ENCODE measurements at regions not wholly inside any gene's neighbourhood (a gene's known extent, or its start where the extent isn't known, plus 50 kb on each side); places are given as distances from the start of the nearest gene placed in this dataset.

DNA sequence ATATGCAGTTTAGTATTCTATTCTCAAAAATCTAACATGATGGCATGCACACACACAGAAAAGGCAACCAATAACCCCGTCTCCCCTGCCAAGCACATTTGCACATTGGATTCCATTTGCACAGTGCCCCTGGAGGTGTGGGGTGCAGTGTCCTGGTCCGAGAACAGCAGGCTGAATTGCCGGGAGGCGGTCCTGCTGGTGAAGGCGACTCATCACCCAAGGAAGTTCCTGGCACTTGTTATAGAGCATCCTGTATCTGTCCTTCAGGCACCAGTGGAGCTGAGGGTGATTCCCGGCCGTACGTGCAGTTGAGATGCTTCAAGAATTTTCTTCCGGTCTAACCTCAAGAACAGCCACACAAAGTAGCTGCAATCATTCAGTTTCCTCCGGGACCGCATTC, 73.0 kb upstream of the RAB12 start:
- DNase-seq (ENCODE audit: low read depth, low spot score), result peak; percentile 17

DNA sequence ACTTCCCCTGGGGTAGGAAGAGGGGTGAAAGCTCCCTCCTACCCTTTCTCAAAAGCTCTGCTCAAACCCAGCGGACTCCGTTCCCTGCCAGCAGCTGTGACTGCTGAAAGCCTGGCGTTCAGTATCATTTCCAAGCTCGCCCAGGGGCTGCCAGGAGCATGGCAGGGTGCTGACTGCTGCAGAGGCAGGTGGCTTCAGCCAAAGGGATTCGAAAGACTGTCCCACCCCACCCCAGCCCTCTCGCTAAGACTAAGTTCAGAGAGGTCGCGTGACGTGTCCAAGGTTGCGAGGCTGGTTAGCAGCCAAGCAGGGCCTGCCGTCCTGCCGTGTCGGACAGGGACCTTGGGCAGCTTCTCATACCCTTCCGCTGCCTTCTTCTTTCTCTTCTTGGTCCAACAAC, 72.3 kb upstream of the RAB12 start:
- no peak for DNase-seq (ENCODE audit: low read depth, low spot score)

DNA sequence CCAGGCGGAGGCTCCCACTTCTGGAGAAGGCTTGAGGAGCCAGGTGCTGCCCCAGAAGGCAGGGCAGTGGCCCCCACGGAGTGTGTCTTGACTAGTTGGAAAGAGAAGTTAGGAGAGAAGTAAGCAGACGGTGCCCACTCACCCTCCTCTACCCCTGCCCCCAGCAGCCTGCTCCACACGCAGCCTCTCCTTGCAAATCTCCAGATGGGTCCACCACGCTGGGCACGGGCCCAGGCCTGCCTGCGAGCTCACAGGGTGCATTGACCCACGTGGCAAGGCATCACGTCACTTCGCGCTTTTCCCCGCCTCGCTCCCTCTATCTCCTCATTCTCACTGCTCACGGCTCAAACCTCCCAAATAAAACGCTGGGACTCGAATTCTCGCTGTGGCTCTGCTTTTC, 71.8 kb upstream of the RAB12 start:
- DNase-seq (ENCODE audit: low read depth, low spot score), result no peak

DNA sequence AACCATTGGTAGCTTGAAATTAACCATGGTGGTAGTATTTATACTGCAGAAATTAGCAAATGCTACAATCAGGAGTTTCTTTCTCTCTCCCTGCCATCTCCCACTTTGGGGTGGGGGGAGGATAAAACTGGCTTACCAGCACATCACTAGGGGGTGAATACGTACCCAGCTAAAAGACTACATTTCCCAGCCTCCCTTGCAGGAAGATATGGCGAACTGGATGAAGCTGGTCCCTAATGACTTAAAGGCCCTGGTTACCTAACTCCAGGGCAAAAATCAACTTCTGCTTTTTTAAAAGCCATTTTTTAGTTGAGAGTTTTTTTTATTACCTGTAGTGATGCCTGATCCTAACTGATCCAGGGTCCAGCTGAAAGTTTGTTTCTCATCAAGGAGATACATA, 70.3 kb upstream of the RAB12 start:
- no peak for DNase-seq (ENCODE audit: low read depth, low spot score)

DNA sequence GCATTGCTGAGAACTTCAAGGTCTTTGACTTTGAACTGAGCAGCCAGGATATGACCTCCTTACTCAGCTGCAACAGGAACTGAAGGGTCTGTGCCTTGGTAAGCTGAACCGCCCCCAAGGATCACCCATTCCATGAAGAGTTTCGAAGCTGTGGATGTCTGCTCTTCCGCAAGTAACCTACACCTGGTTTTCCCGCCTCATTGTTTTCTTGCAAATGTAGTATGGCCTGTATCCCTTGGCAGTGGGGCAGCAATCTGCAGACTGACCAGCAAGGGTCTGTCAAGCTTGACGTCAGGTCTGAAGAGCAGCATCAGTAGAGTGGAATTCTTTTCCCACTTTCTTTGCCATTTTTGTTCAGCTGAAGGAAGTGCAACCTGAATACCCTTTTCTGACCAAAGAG, 62.6 kb upstream of the RAB12 start:
- DNase-seq (ENCODE audit: low read depth, low spot score), result no peak

DNA sequence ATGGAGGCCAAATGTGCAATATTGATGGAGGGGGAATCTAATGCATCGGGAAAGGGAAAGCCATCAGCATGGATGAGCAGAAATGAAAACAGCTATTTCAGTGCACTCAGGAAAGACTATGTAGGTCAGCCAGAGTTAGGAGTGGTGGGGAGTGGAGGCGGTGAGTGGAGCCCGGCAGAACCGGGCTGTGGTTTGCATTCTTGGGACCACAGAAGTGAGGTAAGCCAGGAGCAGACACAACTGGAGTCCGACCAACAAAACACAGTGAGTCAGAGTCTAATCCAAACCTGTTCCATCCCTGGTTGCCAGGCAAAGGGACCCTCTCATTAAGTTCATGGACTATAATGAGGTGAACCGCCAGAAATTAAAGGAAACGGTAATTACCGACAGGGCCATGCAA, 61.1 kb upstream of the RAB12 start:
- DNase-seq (ENCODE audit: low read depth, low spot score), result no peak

DNA sequence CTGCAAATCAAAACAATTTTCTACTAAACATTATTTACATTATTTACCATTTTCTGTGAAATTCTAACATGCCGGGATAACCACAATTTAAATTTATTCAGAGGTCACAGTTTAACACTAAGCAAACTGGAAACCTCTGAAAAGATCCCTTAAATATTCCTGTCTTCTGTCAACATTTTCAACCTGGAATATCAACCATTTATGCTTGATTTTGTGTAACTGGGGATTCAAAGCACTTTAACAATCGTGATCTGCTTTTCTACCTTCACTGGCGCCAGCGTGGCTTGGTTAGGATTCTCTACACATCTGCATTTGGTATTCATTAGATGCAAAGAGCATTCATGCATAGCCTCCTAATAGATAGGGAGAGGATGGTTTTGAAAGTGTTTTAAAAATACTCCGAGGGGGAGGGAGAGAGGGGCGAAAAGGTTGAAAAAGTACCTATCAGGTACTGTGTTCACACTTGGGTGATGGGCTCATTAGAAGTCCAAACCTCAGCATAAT, 59.9 kb upstream of the RAB12 start:
- no peak for DNase-seq (ENCODE audit: low read depth, low spot score)

GRCh38 chr18:8552151-8552550, 57.1 kb upstream of the RAB12 start:
- no peak for DNase-seq (ENCODE audit: low read depth, low spot score)

- no peak for DNase-seq (ENCODE audit: low read depth, low spot score)
Observed at GRCh38 chr18:8554354-8554753, 54.9 kb upstream of the RAB12 start.

DNA sequence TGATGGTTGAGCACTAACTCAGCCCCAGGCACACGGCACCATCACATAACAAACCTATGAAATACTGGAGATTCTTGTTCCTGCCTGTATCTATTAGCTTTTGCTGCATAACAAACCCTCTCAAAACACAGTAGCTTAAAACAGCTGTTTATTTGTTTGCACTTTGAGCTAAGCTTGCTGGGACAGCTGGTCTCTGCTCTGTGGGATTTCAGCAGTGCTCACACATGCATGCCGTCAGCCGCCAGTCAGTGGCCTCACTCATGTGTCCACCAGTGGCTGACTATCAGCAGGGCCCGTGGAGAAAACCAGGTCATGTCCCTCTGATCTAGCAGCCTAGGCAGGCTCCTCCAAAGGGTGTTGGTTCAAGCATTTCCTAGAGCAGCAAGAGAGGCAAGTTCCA, 52.8 kb upstream of the RAB12 start:
- DNase-seq (ENCODE audit: low read depth, low spot score), result no peak

All from ELF-1 (cell line).